WI38 (cell line): ENCODE measurements at regions not wholly inside any gene's neighbourhood (a gene's known extent, or its start where the extent isn't known, plus 50 kb on each side); places are given as distances from the start of the nearest gene placed in this dataset.

Source experiments
- H3K4me3 ChIP-seq: 2 replicates; pipeline ENCODE4 v1.5.1; 2011; ENCODE audit warnings: low read depth, mild to moderate bottlenecking, control low read depth, low read length
- CTCF ChIP-seq: IDR thresholded peaks from 2 replicates; pipeline ENCODE4 v1.5.1; 2012; ENCODE audit warnings: low read depth, mild to moderate bottlenecking, control low read depth, low read length

GRCh38 chr4:4781936-4782707, 77.3 kb upstream of the MSX1 start:
- no peak for TF ChIP-seq CTCF

GRCh38 chr4:4780729-4781244, 78.7 kb upstream of the MSX1 start:
- H3K4me3 ChIP-seq, result no peak overlapping the region
- no peak for TF ChIP-seq CTCF

More at GRCh38 chr4:4781936-4782707, 77.3 kb upstream of the MSX1 start:
- no peak overlapping the region for H3K4me3 ChIP-seq

GRCh38 chr4:4779486-4779885, 80.0 kb upstream of the MSX1 start:
- H3K4me3 ChIP-seq, result no peak overlapping the region
- TF ChIP-seq CTCF, result no peak

- no peak overlapping the region for H3K4me3 ChIP-seq
- TF ChIP-seq CTCF, result no peak
These were observed 80.4 kb upstream of the MSX1 start for GRCh38 chr4:4779054-4779453.

- TF ChIP-seq CTCF, result no peak
- no peak overlapping the region for H3K4me3 ChIP-seq
These were observed 80.9 kb upstream of the MSX1 start for GRCh38 chr4:4778554-4778953.

GRCh38 chr4:4776934-4777333, 82.5 kb upstream of the MSX1 start:
- no peak for TF ChIP-seq CTCF
- no peak overlapping the region for H3K4me3 ChIP-seq

- no peak for TF ChIP-seq CTCF
- no peak overlapping the region for H3K4me3 ChIP-seq
These were observed 83.1 kb upstream of the MSX1 start for GRCh38 chr4:4776335-4776734.
